ENCODE measurements at regions not wholly inside any gene's neighbourhood (a gene's known extent, or its start where the extent isn't known, plus 50 kb on each side); places are given as distances from the start of the nearest gene placed in this dataset.

GRCh38 chr5:145345511-145346287, 489.4 kb downstream of the PRELID2 start:
- ATAC-seq: no peak
- intact Hi-C loops (cut with DNase I, micrococcal nuclease): no loop called here
- DNase-seq: no peak

DNA sequence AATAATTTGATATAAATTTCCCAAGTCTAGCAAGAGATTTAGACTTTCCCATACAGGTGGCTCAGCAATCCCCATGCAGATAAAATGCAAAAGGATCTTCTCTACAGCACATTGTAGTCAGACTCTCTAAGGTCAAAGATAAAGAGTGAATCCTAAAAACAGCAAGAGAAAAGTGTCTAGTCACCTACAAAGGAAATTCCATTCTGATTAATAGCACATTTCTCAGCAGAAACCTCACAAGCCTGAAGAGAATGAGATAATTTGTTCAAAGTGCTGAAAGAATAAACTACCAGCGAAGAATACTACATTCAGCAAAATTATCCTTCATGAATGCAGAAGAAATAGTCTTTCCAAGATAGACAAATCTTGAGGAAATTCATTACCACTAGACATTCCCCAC, 493.3 kb downstream of the PRELID2 start:
- intact Hi-C loops (cut with DNase I, micrococcal nuclease): no loop called here
- DNase-seq: no peak
- ATAC-seq: no peak

DNA sequence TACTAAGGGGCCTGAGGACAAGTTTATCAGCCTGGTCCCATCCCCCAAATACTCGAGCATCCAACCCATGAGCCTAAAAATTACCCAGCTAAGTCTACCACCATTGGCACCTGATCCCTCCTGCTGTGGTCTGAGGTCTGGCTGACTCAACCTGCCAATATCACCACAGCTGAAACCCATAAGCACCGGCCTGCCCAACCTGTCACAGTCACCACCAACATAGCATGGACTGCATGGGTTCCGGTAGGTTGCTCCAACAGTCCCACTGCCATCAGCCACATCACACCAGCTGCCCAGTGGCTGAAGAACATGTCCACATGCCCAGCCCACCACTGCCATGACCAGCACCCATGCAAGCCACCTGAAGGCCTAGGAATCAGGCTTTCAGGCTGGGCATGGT, 495.0 kb downstream of the PRELID2 start:
- DNase-seq (no peak), ATAC-seq (no peak)
- intact Hi-C loops (cut with DNase I, micrococcal nuclease): no loop called here

GRCh38 chr5:145324767-145325479, 510.2 kb downstream of the PRELID2 start:
- ATAC-seq: no peak
- no peak for DNase-seq
- intact Hi-C loops (cut with DNase I, micrococcal nuclease): no loop called here

DNA sequence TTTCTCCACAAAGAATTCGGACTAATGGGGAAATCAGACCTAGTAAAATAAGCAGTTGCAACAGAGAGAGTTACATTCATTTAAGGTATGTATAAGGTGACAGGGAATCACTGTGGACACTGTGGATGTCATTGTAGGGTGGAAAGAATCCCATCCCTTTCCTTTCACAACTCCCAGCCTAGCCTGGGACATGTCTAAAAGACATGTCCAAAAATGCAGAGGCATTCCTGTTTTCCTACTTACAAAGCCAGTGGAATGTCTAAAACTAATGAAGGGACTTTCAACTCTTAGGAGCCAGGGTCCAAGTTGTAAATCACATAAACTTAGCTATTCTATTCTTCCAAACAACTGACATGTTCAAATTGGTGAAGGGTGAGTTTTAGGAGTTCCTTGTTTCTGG, 511.0 kb downstream of the PRELID2 start:
- DNase-seq (no peak), ATAC-seq (no peak)
- intact Hi-C loops (cut with DNase I, micrococcal nuclease): no loop called here

DNA sequence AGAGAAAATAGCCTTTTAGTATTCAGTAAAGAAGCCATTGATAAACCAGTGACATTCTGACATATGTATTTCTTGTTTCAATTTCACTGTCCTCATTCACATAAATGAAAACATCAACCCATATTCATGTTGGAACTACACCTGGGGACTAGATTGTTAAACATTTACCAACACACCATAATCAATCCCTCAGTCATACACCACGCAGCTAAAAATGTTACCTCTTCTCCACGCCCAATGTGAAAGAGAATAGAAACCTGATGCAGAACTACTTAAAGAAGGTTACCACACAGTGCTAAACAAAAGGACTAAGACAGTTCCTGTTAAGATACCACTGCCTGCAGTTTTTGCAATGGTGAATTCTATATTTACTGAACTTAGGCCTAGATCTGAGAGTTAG, 518.9 kb downstream of the PRELID2 start:
- DNase-seq (no peak), ATAC-seq (no peak)
- intact Hi-C loops (cut with DNase I, micrococcal nuclease): no loop called here

DNA sequence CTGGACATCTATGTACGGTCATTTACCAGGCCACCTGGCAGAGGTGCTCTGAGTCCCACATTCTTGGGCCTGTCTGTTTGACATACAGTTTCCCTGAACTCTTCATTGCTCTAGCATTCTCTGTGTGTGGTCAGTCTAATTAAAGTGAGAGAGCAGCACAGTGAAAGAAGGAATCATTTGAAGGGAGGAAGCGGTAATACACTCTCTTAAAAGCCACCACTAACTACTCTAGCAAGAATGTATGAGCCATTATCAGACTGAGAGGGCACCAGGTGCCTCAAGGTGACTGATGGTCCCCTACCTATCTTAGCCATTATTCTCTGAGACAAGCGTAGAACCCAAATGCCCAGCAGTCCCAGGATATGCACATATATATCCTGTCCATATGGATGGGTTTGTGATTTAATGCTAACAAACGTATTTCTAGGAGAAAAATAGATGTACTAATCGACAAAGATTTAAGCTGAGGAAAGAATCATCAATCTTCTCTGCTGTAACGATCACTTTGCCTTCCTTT, 527.2 kb downstream of the PRELID2 start:
- intact Hi-C loops (cut with DNase I, micrococcal nuclease): no loop called here
- ATAC-seq: no peak
- DNase-seq: no peak

- intact Hi-C loops (cut with DNase I, micrococcal nuclease): no loop called here
- DNase-seq: no peak
- no peak for ATAC-seq
Observed at GRCh38 chr5:145295236-145295835, 539.8 kb downstream of the PRELID2 start.

GRCh38 chr5:145294331-145294730, 540.8 kb downstream of the PRELID2 start:
- intact Hi-C loops (cut with DNase I, micrococcal nuclease): no loop called here
- DNase-seq: no peak
- no peak for ATAC-seq

DNA sequence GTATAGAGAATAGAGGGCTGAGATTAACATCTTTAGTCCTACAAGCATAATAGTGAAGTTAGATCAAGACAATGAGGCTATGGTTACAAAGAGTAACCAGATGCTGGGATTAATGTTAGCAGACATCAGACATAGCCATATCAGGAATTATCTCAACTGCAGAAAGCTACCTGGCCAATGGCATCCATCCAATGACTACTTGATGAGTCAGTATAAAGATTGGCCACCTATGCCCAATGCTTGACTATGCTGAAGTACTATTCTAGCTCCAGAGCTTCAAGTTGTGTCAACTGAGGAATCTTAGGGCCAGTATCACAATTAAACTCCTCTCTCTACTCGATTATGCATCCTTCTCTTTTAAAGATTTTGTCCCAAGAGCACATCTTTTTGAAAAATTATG, 541.4 kb downstream of the PRELID2 start:
- intact Hi-C loops (cut with DNase I, micrococcal nuclease): no loop called here
- DNase-seq (no peak), ATAC-seq (no peak)

DNA sequence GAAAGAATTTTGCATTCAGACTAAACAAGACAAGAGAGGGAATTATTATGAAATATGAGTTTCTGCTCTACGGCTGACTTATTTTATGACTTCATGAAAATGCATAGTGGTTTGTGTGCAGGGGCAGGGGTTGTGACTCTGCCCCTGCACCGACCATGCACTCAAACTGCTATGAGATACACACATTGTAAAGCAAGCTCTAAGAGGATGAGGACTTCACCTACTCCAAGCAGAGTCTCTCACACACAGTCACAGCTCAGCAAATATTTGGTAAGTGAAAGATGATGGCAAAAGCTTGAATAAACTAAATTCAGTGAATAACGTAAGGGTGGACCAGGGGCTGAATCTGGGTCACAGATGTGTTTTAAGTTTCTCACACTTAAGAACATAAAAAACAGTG, 542.9 kb downstream of the PRELID2 start:
- intact Hi-C loops (cut with DNase I, micrococcal nuclease): no loop called here
- no peak for ATAC-seq
- no peak for DNase-seq

GRCh38 chr5:145283141-145283810, 551.9 kb downstream of the PRELID2 start:
- DNase-seq: no peak
- ATAC-seq: no peak
- intact Hi-C loops (cut with DNase I, micrococcal nuclease): no loop called here

- ATAC-seq: no peak
- intact Hi-C loops (cut with DNase I, micrococcal nuclease): no loop called here
- no peak for DNase-seq
Observed at GRCh38 chr5:145280806-145281205, 554.3 kb downstream of the PRELID2 start.

- ATAC-seq (no peak), DNase-seq (no peak)
- intact Hi-C loops (cut with DNase I, micrococcal nuclease): no loop called here
Observed at GRCh38 chr5:145280214-145280613, 554.9 kb downstream of the PRELID2 start.

- ATAC-seq (no peak), DNase-seq (no peak)
- intact Hi-C loops (cut with DNase I, micrococcal nuclease): no loop called here
Observed at GRCh38 chr5:145260670-145261069, 574.5 kb downstream of the PRELID2 start.

- DNase-seq: no peak
- ATAC-seq: no peak
Observed at GRCh38 chr5:145247745-145248040, 587.4 kb downstream of the PRELID2 start.

DNA sequence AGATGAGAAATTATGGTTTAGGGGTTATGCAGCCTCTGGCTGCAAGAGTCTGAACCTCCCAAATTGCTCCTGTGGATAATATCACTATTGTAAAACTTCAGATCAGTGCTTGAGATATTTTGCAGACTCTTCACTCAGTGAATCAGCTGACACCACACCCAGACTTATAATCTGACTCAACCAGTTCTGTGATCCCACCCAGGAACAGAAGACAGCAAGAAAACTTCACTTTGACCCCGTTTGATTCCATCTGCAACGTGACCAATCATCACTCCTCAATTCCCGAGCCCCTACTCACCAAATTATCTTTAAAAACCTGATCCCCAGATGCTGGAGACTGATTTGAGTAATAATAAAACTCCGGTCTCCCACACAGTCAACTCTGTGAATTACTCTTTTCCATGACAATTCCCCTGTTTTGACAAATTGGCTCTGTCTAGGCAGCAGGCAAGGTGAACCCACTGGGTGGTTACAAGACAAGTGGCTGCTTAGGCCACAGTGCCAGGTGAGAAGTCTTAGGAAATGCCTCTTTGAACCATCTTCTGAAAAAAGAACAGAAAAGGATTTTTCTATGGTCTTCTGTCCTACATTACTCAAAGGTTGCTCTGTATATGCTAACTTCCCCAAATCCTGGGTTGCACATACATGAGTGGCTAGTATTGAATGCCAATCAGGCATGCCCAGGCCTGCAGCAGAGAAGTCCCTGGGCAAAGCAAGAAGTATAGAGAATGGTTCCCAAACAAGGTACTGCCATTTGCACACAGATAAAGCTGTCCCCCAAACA, 588.0 kb downstream of the PRELID2 start:
- no peak for ATAC-seq
- intact Hi-C loops (cut with DNase I, micrococcal nuclease): no loop called here
- DNase-seq: no peak

More at GRCh38 chr5:145247745-145248040, 587.4 kb downstream of the PRELID2 start:
- intact Hi-C loops (cut with DNase I, micrococcal nuclease): no loop called here

DNA sequence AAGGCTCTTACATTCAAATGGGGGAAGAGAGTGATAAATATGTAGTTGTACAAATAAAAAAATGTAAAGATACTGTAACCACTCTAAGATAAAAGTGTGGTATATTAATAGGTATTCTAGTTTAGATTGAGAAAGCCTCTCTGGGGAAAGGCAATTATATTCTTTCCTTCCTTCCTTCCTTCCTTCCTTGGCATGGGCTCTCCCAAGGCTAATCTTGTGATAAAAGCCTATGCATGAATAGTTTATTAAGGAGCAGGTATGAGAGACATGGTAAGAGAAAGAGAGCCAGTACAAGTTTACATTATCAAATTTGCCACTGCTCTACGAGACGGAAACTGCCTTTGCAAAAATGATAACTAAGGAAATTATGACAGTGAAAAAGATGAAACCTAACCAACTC, 588.8 kb downstream of the PRELID2 start:
- no peak for ATAC-seq
- intact Hi-C loops (cut with DNase I, micrococcal nuclease): no loop called here
- no peak for DNase-seq

DNA sequence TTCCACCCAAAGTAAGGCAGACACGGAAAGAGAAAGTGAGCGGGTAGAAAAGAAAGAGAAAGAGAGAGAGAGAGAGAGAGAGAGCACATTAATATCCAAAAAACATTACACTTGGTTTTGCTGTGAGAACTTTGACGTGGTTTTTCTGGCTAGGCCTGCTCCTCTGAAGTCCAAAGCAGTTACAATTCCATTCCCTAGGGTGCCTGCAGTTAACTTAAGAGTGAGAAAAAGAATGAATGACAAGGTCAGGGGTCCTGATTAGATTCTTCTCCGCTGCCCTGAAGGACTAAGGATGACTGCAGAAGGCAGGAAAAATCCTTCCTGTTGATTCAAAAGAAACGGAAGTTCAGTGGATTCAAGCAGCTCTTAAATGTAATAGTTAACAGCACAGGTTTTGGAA, 589.8 kb downstream of the PRELID2 start:
- intact Hi-C loops (cut with DNase I, micrococcal nuclease): no loop called here
- DNase-seq (no peak), ATAC-seq (no peak)
